OCI-M1 (cell line): ENCODE measurements at regions not wholly inside any gene's neighbourhood (a gene's known extent, or its start where the extent isn't known, plus 50 kb on each side); places are given as distances from the start of the nearest gene placed in this dataset.
"Not testable (repeated sequence)": the region's sequence is repeated elsewhere in the genome, so short reads cannot be mapped to it uniquely, and the experiment has no call there.

ENCODE experiments used
- DNase-seq: peaks from one replicate; lab custom pipeline; 2025; lab: John Stamatoyannopoulos, UW

DNA sequence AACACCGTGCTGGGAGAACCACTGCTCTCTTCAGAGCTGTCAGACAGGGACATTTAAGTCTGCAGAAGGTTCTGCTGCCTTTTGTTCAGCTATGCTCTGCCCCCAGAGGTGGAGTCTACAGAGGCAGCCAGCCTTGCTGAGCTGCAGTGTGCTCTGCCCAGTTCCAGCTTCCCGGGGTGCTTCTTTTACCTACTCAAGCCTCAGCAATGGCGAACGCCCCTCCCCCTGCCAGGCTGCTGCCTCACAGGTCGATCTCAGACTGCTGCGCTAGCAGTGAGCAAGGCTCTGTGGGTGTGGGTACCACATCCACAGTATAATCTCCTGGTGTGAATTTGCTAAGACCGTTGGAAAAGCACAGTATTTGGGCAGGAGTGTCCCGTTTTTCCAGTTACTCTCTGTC is 133.1 kb upstream of the PHYHIPL start:
- not testable (repeated sequence) for DNase-seq

DNA sequence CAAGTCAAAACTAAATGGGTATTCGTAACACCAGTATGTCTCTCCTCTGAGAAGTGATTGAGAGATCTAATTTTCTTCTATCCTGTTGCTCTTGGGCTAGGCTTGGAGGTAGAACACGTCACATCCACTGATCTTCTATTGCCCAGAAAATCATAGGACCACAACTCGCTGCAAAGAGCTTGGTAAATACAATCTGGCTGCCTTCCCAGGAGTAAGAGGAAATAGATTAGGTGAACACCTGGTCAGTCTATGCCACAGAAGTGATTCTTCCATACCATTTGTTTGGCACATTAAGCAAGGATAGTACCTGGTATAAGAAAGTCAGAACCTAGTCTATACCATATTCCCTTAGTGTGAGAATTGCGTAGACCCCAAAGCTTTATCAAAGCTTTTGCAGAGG is 129.3 kb upstream of the PHYHIPL start:
- no peak for DNase-seq

DNA sequence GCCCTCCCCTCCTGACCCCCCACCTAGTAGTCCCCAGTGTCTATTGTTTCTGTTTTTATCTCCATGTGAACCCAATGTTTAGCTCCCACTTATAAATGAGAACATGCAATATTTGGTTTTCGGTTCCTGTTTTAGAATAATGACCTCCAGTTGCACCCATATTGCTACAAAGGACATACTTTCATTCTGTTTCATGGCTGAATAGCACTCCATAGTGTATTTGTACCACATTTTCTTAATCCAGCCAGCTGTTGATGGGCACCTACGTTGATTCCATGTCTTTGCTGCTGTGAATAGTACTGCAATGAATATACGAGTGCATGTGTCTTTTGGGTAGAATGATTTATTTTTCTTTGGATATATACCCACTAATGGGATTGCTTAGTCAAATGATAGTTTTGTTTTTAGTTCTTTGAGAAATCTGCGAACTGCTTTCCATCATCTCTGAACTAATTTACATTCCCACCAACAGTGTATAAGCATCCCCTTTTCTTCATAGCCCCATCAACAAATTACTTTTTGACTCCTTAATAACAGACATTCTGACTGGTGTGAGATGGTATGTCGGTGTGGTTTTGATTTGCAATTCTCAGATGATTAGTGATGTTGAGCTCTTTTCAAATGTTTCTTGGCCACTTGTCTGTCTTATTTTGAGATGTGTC is 128.4 kb upstream of the PHYHIPL start:
- DNase-seq = no peak

DNA sequence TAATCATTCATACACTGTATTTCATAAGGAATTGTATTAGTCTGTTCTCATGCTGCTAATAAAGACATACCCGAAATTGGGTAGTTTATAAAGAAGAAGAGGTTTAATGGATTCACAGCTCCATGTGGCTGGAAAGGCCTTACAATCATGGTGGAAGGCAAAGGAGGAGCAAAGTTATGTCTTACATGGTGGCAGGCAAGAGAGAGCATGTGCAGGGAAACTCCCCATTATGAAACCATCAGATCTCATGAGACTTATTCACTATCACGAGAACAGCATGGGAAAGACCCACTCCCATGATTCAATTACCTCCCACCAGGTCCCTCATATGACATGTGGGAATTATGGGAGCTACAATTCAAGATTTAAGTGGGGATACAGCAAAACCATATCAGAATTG is 122.9 kb upstream of the PHYHIPL start:
- not testable (repeated sequence) for DNase-seq

DNA sequence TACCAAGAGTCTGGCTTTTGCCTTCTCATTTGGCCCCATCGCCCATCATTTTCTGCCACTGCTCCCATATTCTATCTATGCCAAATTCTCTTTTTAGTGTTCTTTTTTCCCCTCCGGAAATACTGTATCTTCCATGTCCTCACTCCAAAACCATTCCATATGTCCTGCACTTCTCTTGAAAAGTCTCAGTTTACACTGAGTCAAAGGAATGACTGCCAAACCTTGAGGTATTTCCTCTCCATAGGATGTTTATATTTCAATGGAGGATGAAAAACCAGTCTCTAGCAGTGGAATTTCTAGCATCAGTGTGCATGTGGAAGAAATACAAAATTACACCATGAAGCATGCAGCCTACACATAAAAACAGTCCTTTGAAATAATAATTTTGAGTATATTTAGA is 121.4 kb upstream of the PHYHIPL start:
- DNase-seq = no peak

DNA sequence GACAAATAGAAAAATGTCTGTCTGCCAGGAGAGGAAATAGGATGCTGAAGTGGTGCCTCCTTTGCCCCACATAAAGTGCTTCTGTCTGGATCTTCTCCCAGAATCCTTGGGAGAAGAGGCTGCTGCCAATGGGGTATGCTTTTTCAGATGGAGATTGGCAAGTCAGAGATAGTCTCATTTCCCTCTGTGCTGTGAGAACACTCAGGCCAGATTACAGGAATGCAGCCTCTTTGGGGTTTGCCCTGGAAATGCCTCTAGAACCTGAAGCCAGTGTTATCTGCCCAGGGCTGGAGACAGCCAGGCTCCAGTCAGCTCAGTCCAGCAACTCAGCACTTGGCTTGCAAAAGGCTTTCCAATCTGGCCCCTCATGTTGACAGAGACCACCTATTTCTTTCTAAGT is 119.1 kb upstream of the PHYHIPL start:
- no peak for DNase-seq

DNA sequence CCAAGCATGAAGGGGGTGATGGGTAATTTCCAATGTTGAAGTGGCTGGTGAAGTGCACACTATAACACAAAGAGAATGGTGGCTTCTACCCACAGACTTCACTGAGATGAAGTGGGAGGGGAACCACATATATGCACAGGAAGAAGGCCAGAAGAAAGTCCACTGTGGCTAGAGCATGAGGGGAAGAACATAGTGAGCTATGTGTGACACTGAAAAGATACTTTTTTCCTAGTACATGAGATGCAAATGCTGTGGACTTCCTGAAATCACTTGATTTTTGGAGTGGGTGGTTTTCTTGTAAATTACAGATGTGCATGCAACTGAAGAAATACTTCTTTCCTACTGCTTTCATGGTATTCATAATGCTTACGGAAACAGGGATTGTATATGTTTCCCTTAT is 115.6 kb upstream of the PHYHIPL start:
- no peak for DNase-seq

DNA sequence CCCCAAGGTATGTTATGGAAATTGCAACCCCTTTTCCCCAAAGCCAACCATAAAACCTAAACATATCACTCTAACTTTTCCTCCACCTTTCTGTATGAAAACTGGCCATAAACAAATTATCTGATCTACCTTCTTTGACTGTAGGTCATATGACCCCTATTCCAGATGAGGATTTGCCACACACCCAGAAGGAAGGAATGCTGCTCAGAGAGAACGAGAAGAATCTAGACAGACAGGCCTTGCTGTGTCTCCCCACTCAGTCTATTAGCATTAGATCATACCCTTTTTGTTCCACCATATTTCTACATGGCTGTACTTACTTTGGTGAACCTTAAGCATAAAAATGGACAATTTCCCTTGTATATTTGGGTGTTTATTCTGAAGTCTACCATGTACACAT is 113.0 kb upstream of the PHYHIPL start:
- no peak for DNase-seq

DNA sequence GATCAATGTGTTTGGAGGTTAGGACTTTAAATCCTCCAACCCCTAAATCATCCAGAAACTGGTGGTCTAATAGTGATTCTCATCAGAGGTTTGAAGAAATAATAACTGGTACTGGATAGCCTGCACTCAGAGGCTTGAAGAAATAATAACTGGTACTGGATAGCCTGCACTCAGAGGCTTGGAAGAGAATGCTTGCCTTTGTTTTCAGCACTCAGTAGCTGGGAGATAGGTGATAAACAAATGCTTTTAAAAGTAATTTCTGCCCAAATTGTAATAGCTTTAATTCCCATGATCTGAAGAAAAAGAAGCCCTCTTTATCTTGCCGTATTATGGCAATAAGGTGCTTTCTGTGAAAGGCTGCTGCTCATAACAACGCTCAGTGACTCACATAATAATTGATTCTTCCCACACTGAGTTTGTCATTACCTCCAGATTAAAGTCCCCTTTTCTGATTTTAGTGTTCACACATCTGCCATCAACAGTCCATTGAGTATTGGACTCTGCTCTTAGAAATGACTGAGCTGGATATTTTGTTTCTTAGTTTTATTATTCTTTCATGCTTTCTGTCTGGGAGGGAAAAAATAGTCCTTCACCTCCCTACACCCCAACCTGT is 112.3 kb upstream of the PHYHIPL start:
- no peak for DNase-seq

DNA sequence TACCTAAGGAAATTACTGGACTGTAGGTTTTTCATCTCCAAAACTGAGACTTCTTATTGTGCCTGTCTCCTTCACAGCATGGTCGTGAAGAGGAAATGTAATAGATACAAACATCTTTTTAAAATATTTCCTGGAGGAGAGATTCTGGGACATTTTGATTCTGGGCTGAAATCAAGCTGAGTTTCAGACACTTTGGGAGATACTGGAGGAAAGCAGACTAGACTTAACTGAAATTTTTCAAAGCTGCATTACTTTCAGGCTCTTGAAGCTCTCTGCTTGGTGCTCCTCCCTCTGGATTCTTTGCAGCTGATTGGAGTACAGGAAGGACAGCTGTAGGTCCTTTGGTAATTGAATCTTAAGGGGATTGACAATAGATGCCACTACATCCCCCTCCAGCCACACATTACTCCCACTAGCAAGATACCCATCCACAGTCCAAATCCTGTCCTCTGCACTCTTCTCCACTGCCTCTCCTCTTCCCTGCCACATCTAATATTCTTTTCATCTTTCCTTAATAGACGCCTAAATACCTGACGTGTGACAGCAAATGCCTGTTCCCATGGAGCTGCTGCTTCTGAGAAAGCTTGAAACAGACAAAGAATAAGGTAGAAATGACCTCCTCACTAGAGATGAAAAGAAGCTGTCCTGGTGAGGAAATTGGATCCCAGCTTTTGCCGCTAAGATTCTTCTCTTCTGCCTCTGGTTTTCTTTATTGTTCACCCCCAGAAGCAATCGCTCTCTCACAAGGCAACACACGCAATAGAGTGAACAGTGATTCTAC is 111.5 kb upstream of the PHYHIPL start:
- DNase-seq = no peak

DNA sequence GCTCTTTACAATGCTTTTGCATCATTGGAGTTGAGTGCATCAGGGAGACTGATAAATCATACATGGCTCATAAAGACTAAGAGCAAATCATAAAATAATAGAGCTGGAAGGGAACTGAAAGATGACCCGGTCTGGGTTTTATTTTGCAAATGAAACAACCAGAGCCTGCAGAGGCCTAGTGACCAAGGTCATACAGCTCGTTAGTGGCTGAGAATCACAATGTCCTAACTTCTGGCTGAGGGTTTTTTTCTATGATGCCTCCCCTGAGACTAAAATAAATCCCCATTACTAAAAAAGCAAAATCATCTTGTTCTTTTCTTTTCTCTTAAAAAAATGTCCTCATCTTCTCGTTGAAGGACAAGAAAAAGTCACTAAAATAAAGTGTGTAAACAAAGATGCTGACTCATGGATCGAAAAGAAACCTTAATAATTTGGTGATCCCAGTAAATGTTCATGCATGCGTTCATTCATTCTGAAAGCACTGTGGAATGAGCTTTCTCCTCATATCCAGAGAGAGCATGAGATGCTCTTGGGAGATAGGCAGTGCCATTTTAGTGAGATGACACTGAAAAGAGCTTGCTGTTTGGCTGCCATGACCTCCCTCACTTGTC is 107.8 kb upstream of the PHYHIPL start:
- no peak for DNase-seq

DNA sequence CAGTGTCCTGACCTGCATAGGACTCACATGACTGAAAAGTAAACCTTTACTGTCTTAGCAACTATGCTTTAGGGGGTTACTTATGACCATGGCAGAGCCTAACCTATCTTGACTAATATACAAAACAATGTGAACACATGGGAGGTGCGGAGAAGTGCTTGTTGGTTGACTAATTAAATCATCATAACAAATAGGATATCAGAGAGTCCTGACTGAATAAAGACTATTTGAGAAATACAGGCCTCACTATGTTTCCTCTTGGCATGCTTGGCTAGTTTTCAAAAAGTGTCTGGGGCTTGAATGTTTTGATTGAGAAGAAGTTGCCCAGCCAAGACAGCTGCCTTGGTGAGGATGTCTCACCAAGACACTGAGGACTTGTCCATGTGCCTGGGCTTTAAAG is 104.4 kb upstream of the PHYHIPL start:
- no peak for DNase-seq

DNA sequence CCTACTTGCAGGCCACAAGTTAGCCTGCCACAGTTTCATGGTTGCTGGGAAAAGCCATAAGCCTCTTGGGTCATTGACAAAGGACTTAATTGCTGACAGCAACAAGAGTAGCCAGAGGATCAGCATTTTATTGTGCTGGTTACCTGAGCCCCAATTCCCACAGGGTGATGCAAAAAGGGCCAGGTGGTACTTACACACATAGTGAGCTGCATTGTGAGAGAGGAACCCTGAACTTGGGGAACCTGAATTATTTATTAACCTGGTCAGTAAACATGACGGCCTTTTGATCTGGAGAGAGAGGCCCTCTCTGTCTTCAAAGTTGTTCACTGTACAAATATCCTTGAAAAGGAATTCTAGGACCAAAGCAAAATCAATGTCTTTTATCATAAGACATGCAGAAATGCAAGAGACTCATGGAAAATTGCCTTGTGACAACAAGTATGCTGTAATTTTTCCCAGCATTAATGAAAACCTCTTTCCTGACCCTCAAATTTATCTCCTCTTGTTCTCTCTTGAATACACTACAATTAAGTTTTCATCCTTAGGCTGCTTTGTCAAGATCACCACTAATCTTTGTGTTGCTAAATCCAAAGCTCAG is 102.9 kb upstream of the PHYHIPL start:
- DNase-seq = no peak

DNA sequence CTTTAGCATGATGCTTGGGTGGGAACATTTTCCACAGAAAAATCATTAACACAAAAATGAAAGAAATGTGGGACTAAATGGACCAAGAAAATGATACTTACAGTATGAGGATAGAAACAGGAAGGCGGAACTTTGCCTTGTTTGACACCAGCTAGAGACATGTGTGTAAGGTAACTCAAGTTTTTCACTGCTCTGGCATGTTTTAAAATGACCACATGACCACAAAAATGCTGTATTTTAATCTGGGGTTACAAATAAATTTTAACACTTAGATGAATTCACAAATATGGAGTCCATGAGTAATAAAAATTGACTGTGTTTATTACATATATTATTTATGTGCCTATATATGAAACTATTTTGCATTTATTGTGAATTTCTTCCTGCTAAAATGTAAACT is 100.9 kb upstream of the PHYHIPL start:
- DNase-seq = no peak

DNA sequence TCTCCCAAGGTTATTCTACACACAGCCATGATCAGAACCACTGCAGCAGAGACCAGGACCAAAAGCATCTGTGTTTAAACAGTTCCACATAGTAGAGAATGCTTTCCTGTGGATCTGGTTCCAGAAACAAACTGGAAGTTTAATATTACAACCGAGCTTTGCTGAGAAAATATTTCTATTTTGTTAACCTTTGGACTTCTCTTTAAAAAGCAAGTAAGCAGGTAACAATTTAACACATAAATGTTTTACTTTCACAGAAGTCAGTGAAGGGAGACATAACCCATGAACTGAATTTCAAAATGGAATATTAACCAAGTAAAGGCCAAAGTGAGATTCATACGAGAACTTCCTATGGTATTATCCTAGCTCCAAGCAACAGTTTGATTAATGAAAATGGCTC is 98.6 kb upstream of the PHYHIPL start:
- no peak for DNase-seq

DNA sequence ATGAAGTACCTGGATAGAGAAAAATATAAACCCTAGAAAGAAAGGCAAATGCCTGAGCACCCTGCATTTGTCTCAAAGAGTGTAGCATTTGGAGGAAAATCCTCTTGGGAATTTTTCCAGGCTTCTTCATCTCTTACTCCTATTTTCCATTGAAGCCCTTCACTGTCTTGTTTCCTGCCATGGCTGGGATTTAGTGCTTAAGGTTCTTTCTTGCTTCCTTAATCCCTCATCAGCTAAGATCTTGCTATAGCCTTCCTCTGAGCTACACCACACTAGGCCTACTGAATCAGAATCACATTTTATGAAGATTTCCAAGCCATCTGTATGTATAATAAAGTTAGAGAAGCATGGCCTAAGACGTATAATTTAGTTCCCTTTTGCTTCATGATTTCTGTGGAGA is 97.5 kb upstream of the PHYHIPL start:
- DNase-seq = no peak

DNA sequence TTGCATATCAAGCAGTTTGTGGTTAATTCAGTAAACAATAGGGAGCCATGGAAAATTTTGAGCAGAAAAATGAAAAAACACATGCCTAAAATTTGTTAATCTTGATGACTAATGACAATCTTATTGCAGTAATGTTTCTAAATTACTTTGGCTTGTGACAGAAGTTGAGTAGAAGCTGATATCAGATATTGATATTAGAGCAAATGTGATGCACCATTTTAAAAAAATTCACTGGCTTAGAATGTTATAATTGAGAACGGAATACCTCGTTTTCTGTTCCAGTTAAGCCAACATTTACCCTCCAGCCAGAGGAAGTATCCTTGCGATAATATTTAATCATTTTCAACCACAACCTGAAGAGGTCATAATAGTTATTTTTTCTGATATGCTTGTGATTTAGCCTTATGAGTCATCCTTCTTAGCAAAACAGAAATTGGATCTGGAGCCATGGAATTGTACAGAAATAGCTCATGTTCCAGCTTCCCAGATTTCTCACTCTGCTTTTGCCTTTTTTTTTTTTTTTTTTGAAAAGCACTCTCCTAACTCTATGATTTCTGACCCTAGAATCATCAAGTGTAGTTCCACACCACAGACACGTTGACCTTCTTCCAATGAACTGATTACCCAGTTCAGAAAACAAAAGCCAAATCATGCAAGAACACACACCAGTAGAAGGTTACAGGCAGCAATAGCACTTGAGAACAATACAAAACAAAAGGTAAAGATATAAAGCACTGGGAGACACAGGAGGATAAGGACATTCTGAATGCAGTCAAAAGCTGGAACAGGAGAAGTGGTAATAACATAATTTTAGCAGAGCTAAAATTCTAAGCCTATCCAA is 96.8 kb upstream of the PHYHIPL start:
- DNase-seq = no peak

DNA sequence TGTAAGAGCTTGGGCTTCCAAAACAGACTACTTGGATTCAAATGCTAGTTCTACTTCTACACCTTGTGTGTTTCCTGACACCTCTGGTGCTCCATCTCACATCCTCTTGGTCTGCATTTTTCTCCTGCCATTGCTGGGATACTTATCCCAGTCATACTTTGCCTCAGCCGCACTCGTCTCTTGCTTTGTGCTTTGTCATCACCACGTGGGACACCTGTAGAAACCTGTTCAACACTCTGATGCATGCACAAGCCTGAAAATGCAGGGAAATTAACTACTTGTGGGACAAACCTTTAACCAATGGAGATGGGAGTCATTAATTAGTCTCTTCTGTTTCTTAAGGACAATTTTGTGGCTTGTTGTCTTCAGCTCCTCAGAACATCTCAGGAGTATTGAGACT is 94.2 kb upstream of the PHYHIPL start:
- DNase-seq = no peak

DNA sequence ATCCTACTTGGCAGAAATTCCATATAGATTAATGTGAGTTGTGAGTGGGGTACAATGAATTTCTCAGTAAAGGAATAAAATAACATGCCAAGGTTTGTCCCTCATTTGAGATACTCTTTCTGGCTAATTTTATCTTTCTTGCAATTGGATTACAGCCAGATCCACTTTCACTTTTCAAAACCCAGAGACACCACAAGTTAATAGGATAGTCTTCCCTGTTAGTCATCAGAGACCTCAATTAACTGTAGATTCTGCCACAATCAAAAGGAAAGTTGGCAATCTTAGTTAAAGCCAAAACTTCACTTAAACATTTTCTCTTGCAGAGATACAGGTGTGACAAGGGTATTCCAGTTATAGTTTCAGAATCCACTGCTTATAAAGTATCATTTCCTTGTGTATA is 91.4 kb upstream of the PHYHIPL start:
- DNase-seq = peak; percentile 4

DNA sequence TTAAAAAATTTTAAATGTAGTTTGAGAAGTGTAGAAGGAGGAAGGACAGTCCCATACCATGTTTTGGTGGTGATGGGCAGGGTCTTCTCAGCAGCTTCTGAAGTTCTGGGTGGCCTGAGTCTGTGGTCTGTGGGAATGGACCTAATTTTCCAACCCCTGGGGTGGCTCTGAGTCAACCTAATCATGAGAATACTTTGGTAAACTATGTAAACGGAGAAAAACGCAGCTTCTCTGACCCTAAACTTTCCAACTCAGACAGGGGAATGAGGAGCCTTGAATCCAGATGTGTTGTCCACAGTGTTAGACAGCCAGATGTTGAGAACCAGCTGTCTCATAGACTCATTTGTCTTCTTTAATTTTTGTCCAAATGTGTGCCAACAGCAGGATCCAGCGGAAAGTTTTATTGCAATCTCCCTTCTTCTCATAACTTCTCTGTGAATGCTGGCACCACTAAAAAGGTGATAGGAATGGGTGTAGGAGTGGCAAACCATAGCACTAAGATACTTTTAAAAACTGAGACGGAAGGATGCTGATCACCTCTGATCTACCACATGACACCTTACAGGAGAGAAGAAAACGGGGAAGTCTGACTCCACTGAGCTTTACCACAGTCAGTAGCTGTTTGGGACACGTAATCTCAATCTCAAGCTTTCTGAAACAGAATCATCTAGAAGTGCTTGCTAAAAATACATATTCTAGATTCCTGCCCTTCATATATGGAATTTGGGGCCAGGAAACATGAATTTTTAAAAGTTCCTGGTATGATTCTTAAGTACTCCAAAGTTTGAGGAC is 90.5 kb upstream of the PHYHIPL start:
- no peak for DNase-seq

DNA sequence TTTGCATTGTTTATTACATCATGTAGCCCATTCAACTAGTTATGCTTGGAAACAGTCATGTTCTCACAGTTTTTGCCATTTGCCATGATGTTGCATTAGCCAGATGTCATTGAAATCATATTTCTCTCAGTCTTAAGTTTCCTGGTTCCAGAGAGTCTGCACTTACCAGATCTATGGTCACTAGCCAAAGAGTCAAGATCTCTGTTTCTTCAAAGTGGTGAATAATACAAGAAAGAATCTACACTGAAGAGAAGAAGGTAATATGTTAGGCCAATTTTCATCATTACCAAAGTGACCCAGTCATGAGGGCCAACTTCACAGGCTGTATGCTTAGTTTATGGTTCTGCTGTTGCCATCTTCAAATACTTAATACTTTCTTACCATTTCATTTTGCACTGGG is 89.0 kb upstream of the PHYHIPL start:
- no peak for DNase-seq
